PFSK-1 (cell line): ENCODE measurements at regions not wholly inside any gene's neighbourhood (a gene's known extent, or its start where the extent isn't known, plus 50 kb on each side); places are given as distances from the start of the nearest gene placed in this dataset.

Source experiments
- SIN3A ChIP-seq: IDR thresholded peaks from 2 replicates; pipeline ENCODE4 v1.6.1; 2012; ENCODE audit warnings: mild to moderate bottlenecking, low read length, moderate library complexity, borderline replicate concordance; ENCODE audit not compliant: insufficient read depth
- TF ChIP-seq, protein P1 (sequence below), 2 experiments: IDR thresholded peaks; 2 replicates each; pipeline versions ENCODE4 v1.6.1 to v1.8.0; 2011 to 2012; ENCODE audit warnings: low read depth in 2 of 2, low read length in 2 of 2, control low read depth in 1 of 2, inconsistent platforms in 1 of 2, mild to moderate bottlenecking in 1 of 2, moderate library complexity in 1 of 2; ENCODE audit not compliant: insufficient read depth in 1 of 2

DNA sequence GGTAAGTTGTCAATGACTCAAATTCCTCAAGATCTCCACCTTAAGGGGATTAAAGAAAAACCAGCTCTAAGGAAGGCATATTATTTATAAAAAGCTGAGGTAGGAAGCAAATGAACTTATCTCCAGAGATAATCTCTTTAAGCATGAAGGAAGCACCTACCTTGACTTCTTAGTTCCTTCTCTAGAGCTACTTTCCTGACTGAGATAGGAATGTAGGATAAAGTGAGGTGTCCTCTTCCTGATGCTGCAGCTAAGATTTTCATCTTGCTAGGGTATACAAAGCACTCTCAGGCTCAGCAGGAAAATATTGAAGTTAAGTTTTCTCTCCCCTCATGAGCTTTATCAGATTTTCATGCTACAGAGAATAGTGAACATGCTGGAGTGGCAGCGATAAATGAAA is 163.0 kb upstream of the E2F7 start:
- no peak for TF ChIP-seq SIN3A
- TF ChIP-seq, protein P1, sequence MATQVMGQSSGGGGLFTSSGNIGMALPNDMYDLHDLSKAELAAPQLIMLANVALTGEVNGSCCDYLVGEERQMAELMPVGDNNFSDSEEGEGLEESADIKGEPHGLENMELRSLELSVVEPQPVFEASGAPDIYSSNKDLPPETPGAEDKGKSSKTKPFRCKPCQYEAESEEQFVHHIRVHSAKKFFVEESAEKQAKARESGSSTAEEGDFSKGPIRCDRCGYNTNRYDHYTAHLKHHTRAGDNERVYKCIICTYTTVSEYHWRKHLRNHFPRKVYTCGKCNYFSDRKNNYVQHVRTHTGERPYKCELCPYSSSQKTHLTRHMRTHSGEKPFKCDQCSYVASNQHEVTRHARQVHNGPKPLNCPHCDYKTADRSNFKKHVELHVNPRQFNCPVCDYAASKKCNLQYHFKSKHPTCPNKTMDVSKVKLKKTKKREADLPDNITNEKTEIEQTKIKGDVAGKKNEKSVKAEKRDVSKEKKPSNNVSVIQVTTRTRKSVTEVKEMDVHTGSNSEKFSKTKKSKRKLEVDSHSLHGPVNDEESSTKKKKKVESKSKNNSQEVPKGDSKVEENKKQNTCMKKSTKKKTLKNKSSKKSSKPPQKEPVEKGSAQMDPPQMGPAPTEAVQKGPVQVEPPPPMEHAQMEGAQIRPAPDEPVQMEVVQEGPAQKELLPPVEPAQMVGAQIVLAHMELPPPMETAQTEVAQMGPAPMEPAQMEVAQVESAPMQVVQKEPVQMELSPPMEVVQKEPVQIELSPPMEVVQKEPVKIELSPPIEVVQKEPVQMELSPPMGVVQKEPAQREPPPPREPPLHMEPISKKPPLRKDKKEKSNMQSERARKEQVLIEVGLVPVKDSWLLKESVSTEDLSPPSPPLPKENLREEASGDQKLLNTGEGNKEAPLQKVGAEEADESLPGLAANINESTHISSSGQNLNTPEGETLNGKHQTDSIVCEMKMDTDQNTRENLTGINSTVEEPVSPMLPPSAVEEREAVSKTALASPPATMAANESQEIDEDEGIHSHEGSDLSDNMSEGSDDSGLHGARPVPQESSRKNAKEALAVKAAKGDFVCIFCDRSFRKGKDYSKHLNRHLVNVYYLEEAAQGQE (IDR thresholded peaks at IDR 0.05; ENCODE audit: insufficient read depth in 1 of 2, low read depth in 2 of 2, low read length in 2 of 2), result no peak
